GM23338 (cell line): ENCODE measurements at regions not wholly inside any gene's neighbourhood (a gene's known extent, or its start where the extent isn't known, plus 50 kb on each side); places are given as distances from the start of the nearest gene placed in this dataset.

Experiments
- ATAC-seq: fragments of 200-7000 bp; cut with Tn5 transposase; 3 replicates; pipeline ENCODE4 v1.9.1; 2020
- DNase-seq: peaks from one replicate; pipeline ENCODE4 v3.0.0-alpha.2; 2015; ENCODE audit warnings: low spot score
- H2AFZ ChIP-seq: fragments of 200-600 bp; sonication (generic); 2 replicates; pipeline ENCODE4 v1.8.0; 2016; ENCODE audit warnings: antibody characterized with exemption, mild to moderate bottlenecking, moderate library complexity
- H3F3A ChIP-seq: fragments of 200-600 bp; sonication (generic); replicated peaks from 2 replicates; pipeline ENCODE4 v1.8.0; 2017; ENCODE audit warnings: antibody characterized with exemption, mixed run types, low read depth
- H3K27ac ChIP-seq: fragments of 200-600 bp; sonication (generic); 2 replicates; pipeline ENCODE4 v1.6.1; 2016; ENCODE audit warnings: low read depth
- H3K27me3 ChIP-seq: fragments of 200-600 bp; sonication (generic); 2 replicates; pipeline ENCODE4 v1.8.0; 2016; ENCODE audit warnings: mild to moderate bottlenecking, mixed run types, moderate library complexity; ENCODE audit not compliant: insufficient read depth
- H3K36me3 ChIP-seq: fragments of 200-600 bp; sonication (generic); 2 replicates; pipeline ENCODE4 v1.8.0; 2016; ENCODE audit warnings: mild to moderate bottlenecking; ENCODE audit not compliant: insufficient read depth
- H3K4me1 ChIP-seq: fragments of 200-600 bp; sonication (generic); 2 replicates; pipeline ENCODE4 v1.8.0; 2016; ENCODE audit warnings: mild to moderate bottlenecking, moderate library complexity; ENCODE audit not compliant: insufficient read depth
- H3K4me2 ChIP-seq: fragments of 200-600 bp; sonication (generic); 2 replicates; pipeline ENCODE4 v1.7.1; 2017; ENCODE audit warnings: mixed run types
- H3K4me3 ChIP-seq: fragments of 200-600 bp; sonication (generic); 2 replicates; pipeline ENCODE4 v1.6.1; 2016; ENCODE audit warnings: mixed run types
- H3K79me2 ChIP-seq: fragments of 200-600 bp; sonication (generic); replicated peaks from 2 replicates; pipeline ENCODE4 v1.8.0; 2017; ENCODE audit warnings: mild to moderate bottlenecking; ENCODE audit not compliant: insufficient read depth
- H3K9me2 ChIP-seq: fragments of 200-600 bp; sonication (generic); 2 replicates; pipeline ENCODE4 v1.8.0; 2017; ENCODE audit not compliant: insufficient read depth
- H4K20me1 ChIP-seq: fragments of 200-600 bp; sonication (generic); replicated peaks from 2 replicates; pipeline ENCODE4 v1.8.0; 2017; ENCODE audit warnings: mild to moderate bottlenecking; ENCODE audit not compliant: insufficient read depth
- H3K27ac Mint-ChIP-seq: 2 replicates; pipeline ENCODE4 v1.8.0; 2020; ENCODE audit warnings: inconsistent platforms, mild to moderate bottlenecking, moderate library complexity, mixed read lengths
- H3K27me3 Mint-ChIP-seq: 3 replicates; pipeline ENCODE4 v1.8.0; 2022; ENCODE audit warnings: low read depth, mild to moderate bottlenecking, moderate library complexity, mixed read lengths, inconsistent platforms; ENCODE audit not compliant: insufficient read depth, poor library complexity
- H3K36me3 Mint-ChIP-seq: 3 replicates; pipeline ENCODE4 v1.8.0; 2021; ENCODE audit warnings: low read depth, mild to moderate bottlenecking, inconsistent platforms, moderate library complexity, mixed read lengths
- H3K4me1 Mint-ChIP-seq: 3 replicates; pipeline ENCODE4 v1.8.0; 2020; ENCODE audit warnings: mild to moderate bottlenecking, inconsistent platforms, mixed read lengths
- H3K4me3 Mint-ChIP-seq: 3 replicates; pipeline ENCODE4 v1.8.0; 2021; ENCODE audit warnings: moderate library complexity, mild to moderate bottlenecking, inconsistent platforms, mixed read lengths
- H3K9me3 Mint-ChIP-seq: 3 replicates; pipeline ENCODE4 v1.8.0; 2020; ENCODE audit warnings: moderate library complexity, mild to moderate bottlenecking, inconsistent platforms, mixed read lengths
- CREB1 ChIP-seq: fragments of 250-450 bp; sonication (Bioruptor Pico); IDR thresholded peaks from 2 replicates; pipeline ENCODE4 v1.5.0; 2020; ENCODE audit warnings: low read depth, mild to moderate bottlenecking, moderate library complexity
- CTCF ChIP-seq, 2 experiments: fragments of 200-600 bp in 1 of 2; sonication (generic) in 1 of 2; conservative IDR thresholded peaks; 2 replicates each; pipeline versions ENCODE4 v1.5.1 to v1.6.1; 2016 to 2017; ENCODE audit warnings: antibody characterized with exemption in 2 of 2, low read depth in 2 of 2, mild to moderate bottlenecking in 2 of 2, moderate library complexity in 1 of 2
- ETS1 ChIP-seq: IDR thresholded peaks from 2 replicates; pipeline ENCODE4 v1.6.1; 2016; ENCODE audit warnings: antibody characterized with exemption
- EZH2 ChIP-seq: fragments of 200-600 bp; sonication (generic); IDR thresholded peaks from one replicate; pipeline ENCODE4 v1.8.0; 2017; ENCODE audit warnings: antibody characterized with exemption, mild to moderate bottlenecking, low read depth; ENCODE audit not compliant: unreplicated experiment
- EZH2phosphoT487 ChIP-seq: fragments of 200-600 bp; sonication (generic); IDR thresholded peaks from one replicate; pipeline ENCODE4 v1.8.1; 2018; ENCODE audit warnings: antibody characterized with exemption; ENCODE audit not compliant: unreplicated experiment
- JUNB ChIP-seq: IDR thresholded peaks from one replicate; pipeline ENCODE4 v1.6.1; 2016; ENCODE audit warnings: antibody characterized with exemption; ENCODE audit not compliant: unreplicated experiment
- NANOG ChIP-seq: IDR thresholded peaks from 2 replicates; pipeline ENCODE4 v1.6.1; 2016; ENCODE audit warnings: antibody characterized with exemption, borderline replicate concordance
- POLR2AphosphoS5 ChIP-seq: IDR thresholded peaks from 2 replicates; pipeline ENCODE4 v1.6.1; 2016; ENCODE audit warnings: antibody characterized with exemption, low read depth
- ZNF331 ChIP-seq: fragments of 250-450 bp; sonication (Bioruptor Pico); IDR thresholded peaks from 2 replicates; pipeline ENCODE4 v1.5.0; 2020; ENCODE audit warnings: low read depth, mild to moderate bottlenecking, moderate library complexity
- TF ChIP-seq, protein P1 (sequence below): IDR thresholded peaks from one replicate; pipeline ENCODE4 v1.6.1; 2018; ENCODE audit warnings: antibody characterized with exemption; ENCODE audit not compliant: unreplicated experiment
- TF ChIP-seq, protein P2 (sequence below): fragments of 250-450 bp; sonication (Bioruptor Pico); IDR thresholded peaks from 2 replicates; pipeline ENCODE4 v1.5.0; 2020; ENCODE audit warnings: mild to moderate bottlenecking, moderate library complexity

- Mint-ChIP-seq H3K27ac (no peak overlapping the region), H3K27me3 (peaks cover 3% of the 10 kb centered on the region), H3K4me3 (no peak overlapping the region), H3K36me3 (no peaks in the 10 kb centered on the region), H3K4me1 (peaks cover 20% of the 10 kb centered on the region), H3K9me3 (no peaks in the 10 kb centered on the region)
- Histone ChIP-seq H3K79me2 (no peaks in the 10 kb centered on the region), H3K36me3 (no peaks in the 10 kb centered on the region), H3K27ac (no peak overlapping the region), H3K9me2 (no peaks in the 10 kb centered on the region), H3K4me1 (no peaks in the 10 kb centered on the region), H3K27me3 (no peaks in the 10 kb centered on the region), H3F3A (no peaks in the 10 kb centered on the region), H3K4me2 (no peak overlapping the region), H4K20me1 (no peaks in the 10 kb centered on the region), H3K4me3 (no peak overlapping the region), H2AFZ (no peak overlapping the region)
- ATAC-seq, result no peak
- TF ChIP-seq JUNB (no peak), EZH2phosphoT487 (no peak), NANOG (no peak), CTCF (conservative IDR thresholded peaks at IDR 0.05; ENCODE audit: low read depth in 2 of 2) (no peak), POLR2AphosphoS5 (no peak), CREB1 (CRISPR knock-in tag) (no peak), ZNF331 (CRISPR knock-in tag) (no peak), ETS1 (no peak), EZH2 (no peak)
- TF ChIP-seq, protein P1, sequence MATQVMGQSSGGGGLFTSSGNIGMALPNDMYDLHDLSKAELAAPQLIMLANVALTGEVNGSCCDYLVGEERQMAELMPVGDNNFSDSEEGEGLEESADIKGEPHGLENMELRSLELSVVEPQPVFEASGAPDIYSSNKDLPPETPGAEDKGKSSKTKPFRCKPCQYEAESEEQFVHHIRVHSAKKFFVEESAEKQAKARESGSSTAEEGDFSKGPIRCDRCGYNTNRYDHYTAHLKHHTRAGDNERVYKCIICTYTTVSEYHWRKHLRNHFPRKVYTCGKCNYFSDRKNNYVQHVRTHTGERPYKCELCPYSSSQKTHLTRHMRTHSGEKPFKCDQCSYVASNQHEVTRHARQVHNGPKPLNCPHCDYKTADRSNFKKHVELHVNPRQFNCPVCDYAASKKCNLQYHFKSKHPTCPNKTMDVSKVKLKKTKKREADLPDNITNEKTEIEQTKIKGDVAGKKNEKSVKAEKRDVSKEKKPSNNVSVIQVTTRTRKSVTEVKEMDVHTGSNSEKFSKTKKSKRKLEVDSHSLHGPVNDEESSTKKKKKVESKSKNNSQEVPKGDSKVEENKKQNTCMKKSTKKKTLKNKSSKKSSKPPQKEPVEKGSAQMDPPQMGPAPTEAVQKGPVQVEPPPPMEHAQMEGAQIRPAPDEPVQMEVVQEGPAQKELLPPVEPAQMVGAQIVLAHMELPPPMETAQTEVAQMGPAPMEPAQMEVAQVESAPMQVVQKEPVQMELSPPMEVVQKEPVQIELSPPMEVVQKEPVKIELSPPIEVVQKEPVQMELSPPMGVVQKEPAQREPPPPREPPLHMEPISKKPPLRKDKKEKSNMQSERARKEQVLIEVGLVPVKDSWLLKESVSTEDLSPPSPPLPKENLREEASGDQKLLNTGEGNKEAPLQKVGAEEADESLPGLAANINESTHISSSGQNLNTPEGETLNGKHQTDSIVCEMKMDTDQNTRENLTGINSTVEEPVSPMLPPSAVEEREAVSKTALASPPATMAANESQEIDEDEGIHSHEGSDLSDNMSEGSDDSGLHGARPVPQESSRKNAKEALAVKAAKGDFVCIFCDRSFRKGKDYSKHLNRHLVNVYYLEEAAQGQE, result no peak
- TF ChIP-seq, protein P2, sequence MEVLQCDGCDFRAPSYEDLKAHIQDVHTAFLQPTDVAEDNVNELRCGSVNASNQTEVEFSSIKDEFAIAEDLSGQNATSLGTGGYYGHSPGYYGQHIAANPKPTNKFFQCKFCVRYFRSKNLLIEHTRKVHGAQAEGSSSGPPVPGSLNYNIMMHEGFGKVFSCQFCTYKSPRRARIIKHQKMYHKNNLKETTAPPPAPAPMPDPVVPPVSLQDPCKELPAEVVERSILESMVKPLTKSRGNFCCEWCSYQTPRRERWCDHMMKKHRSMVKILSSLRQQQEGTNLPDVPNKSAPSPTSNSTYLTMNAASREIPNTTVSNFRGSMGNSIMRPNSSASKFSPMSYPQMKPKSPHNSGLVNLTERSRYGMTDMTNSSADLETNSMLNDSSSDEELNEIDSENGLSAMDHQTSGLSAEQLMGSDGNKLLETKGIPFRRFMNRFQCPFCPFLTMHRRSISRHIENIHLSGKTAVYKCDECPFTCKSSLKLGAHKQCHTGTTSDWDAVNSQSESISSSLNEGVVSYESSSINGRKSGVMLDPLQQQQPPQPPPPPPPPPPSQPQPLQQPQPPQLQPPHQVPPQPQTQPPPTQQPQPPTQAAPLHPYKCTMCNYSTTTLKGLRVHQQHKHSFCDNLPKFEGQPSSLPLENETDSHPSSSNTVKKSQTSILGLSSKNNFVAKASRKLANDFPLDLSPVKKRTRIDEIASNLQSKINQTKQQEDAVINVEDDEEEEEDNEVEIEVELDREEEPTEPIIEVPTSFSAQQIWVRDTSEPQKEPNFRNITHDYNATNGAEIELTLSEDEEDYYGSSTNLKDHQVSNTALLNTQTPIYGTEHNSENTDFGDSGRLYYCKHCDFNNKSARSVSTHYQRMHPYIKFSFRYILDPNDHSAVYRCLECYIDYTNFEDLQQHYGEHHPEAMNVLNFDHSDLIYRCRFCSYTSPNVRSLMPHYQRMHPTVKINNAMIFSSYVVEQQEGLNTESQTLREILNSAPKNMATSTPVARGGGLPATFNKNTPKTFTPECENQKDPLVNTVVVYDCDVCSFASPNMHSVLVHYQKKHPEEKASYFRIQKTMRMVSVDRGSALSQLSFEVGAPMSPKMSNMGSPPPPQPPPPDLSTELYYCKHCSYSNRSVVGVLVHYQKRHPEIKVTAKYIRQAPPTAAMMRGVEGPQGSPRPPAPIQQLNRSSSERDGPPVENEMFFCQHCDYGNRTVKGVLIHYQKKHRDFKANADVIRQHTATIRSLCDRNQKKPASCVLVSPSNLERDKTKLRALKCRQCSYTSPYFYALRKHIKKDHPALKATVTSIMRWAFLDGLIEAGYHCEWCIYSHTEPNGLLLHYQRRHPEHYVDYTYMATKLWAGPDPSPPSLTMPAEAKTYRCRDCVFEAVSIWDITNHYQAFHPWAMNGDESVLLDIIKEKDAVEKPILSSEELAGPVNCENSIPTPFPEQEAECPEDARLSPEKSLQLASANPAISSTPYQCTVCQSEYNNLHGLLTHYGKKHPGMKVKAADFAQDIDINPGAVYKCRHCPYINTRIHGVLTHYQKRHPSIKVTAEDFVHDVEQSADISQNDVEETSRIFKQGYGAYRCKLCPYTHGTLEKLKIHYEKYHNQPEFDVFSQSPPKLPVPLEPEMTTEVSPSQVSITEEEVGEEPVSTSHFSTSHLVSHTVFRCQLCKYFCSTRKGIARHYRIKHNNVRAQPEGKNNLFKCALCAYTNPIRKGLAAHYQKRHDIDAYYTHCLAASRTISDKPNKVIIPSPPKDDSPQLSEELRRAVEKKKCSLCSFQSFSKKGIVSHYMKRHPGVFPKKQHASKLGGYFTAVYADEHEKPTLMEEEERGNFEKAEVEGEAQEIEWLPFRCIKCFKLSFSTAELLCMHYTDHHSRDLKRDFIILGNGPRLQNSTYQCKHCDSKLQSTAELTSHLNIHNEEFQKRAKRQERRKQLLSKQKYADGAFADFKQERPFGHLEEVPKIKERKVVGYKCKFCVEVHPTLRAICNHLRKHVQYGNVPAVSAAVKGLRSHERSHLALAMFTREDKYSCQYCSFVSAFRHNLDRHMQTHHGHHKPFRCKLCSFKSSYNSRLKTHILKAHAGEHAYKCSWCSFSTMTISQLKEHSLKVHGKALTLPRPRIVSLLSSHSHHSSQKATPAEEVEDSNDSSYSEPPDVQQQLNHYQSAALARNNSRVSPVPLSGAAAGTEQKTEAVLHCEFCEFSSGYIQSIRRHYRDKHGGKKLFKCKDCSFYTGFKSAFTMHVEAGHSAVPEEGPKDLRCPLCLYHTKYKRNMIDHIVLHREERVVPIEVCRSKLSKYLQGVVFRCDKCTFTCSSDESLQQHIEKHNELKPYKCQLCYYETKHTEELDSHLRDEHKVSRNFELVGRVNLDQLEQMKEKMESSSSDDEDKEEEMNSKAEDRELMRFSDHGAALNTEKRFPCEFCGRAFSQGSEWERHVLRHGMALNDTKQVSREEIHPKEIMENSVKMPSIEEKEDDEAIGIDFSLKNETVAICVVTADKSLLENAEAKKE (CRISPR knock-in tag), result no peak
- no peak for DNase-seq
Measured at GRCh38 chr12:94790825-94791224, 140.5 kb upstream of the TMCC3 start.
